Keratinocyte (primary cell): ENCODE measurements at regions not wholly inside any gene's neighbourhood (a gene's known extent, or its start where the extent isn't known, plus 50 kb on each side); places are given as distances from the start of the nearest gene placed in this dataset.
"Not testable (repeated sequence)": the region's sequence is repeated elsewhere in the genome, so short reads cannot be mapped to it uniquely, and the experiment has no call there.

Experiments
- DNase-seq: peaks from one replicate; pipeline ENCODE4 v3.0.0-alpha.2; 2011; ENCODE audit warnings: low read depth, missing footprints, low spot score
- FAIRE-seq: peaks from 2 replicates; lab custom pipeline; 2011; peaks lifted over from hg19 to GRCh38; lab: Jason Lieb, UNC
- H2AFZ ChIP-seq: 2 replicates; pipeline ENCODE4 v1.6.0; 2012; ENCODE audit warnings: low read length, control low read depth, inconsistent platforms; ENCODE audit not compliant: control insufficient read depth
- H3K27ac ChIP-seq: 2 replicates; pipeline ENCODE4 v1.5.1; 2011; ENCODE audit warnings: low read length; ENCODE audit not compliant: control insufficient read depth, insufficient read depth
- H3K27me3 ChIP-seq: 3 replicates; pipeline ENCODE4 v1.6.0; 2011; ENCODE audit warnings: low read length; ENCODE audit not compliant: control insufficient read depth, insufficient read depth; ENCODE audit errors: extremely low read depth
- H3K36me3 ChIP-seq, 2 experiments: 2 replicates in 1 of 2; 3 replicates in 1 of 2; pipeline ENCODE4 v1.5.1; 2011; ENCODE audit warnings: low read length in 2 of 2, mild to moderate bottlenecking in 1 of 2; ENCODE audit not compliant: control insufficient read depth in 2 of 2, insufficient read depth in 2 of 2; ENCODE audit errors: extremely low read depth in 1 of 2
- H3K4me1 ChIP-seq: 3 replicates; pipeline ENCODE4 v1.5.1; 2011; ENCODE audit warnings: low read length; ENCODE audit not compliant: control insufficient read depth, insufficient read depth; ENCODE audit errors: extremely low read depth
- H3K4me2 ChIP-seq: 3 replicates; pipeline ENCODE4 v1.6.0; 2011; ENCODE audit warnings: low read depth, low read length; ENCODE audit not compliant: control insufficient read depth, insufficient read depth; ENCODE audit errors: extremely low read depth
- H3K4me3 ChIP-seq, 3 experiments: fragments of 200-600 bp in 1 of 3; sonication (generic) in 1 of 3; 2 replicates in 2 of 3; 3 replicates in 1 of 3; pipeline ENCODE4 v1.5.1; 2011 to 2016; ENCODE audit warnings: low read length in 3 of 3, mild to moderate bottlenecking in 3 of 3, control low read depth in 2 of 3, inconsistent platforms in 1 of 3, low read depth in 1 of 3, mixed read lengths in 1 of 3, mixed run types in 1 of 3, moderate library complexity in 1 of 3; ENCODE audit not compliant: control insufficient read depth in 2 of 3, insufficient read depth in 2 of 3; ENCODE audit errors: extremely low read depth in 1 of 3
- H3K79me2 ChIP-seq: 2 replicates; pipeline ENCODE4 v1.6.0; 2012; ENCODE audit warnings: low read length; ENCODE audit not compliant: control insufficient read depth, insufficient read depth
- H3K9ac ChIP-seq: 3 replicates; pipeline ENCODE4 v1.6.0; 2011; ENCODE audit warnings: low read length; ENCODE audit not compliant: control insufficient read depth, insufficient read depth; ENCODE audit errors: extremely low read depth
- H3K9me1 ChIP-seq: 3 replicates; pipeline ENCODE4 v1.6.0; 2011; ENCODE audit warnings: low read length; ENCODE audit not compliant: control insufficient read depth, insufficient read depth; ENCODE audit errors: extremely low read depth
- H3K9me3 ChIP-seq: 2 replicates; pipeline ENCODE4 v1.5.1; 2012; ENCODE audit warnings: low read depth, low read length; ENCODE audit not compliant: control insufficient read depth
- H4K20me1 ChIP-seq: 3 replicates; pipeline ENCODE4 v1.6.0; 2011; ENCODE audit warnings: low read length; ENCODE audit not compliant: control insufficient read depth, insufficient read depth; ENCODE audit errors: extremely low read depth
- EZH2 ChIP-seq: IDR thresholded peaks from one replicate; pipeline ENCODE4 v1.6.1; 2012; ENCODE audit warnings: inconsistent platforms, mild to moderate bottlenecking, low read length, moderate library complexity
- dilution Hi-C: fragments of 300-500 bp; cut with MboI; formaldehyde crosslinking; loops from one replicate; pipeline ENCODE4 v1.7.0; 2020; ENCODE audit warnings: low sequenced_read_pairs; ENCODE audit not compliant: extremely low pct_ligation_motif_present
- TF ChIP-seq, protein P1 (sequence below), 3 experiments: IDR thresholded peaks in 1 of 3; conservative IDR thresholded peaks in 1 of 3; optimal IDR thresholded peaks in 1 of 3; 2 replicates in 2 of 3; 3 replicates in 1 of 3; pipeline versions ENCODE3 to v1.5.1; 2011; ENCODE audit warnings: low read length in 3 of 3, mild to moderate bottlenecking in 3 of 3, moderate library complexity in 2 of 3, control low read depth in 1 of 3, inconsistent platforms in 1 of 3; ENCODE audit not compliant: insufficient read depth in 2 of 3; ENCODE audit errors: extremely low read depth in 1 of 3

DNA sequence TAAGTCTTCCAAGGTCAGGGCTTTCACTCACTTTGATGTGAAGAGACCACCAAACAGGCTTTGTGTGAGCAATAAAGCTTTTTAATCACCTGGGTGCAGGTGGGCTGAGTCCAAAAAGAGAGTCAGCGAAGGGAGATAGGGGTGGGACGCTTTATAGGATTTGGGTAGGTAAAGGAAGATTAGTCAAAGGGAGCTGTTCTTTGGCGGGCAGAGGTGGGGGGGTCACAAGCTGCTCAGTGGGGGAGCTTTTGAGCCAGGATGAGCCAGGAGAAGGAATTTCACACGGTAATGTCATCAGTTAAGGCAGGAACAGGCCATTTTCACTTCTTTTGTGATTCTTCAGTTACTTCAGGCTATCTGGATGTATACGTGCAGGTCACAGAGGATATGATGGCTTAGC, 553.8 kb downstream of the ADGRL2 start:
- dilution Hi-C loops, H3K27me3 ChIP-seq, H3K27ac ChIP-seq, H3K9me3 ChIP-seq, H3K4me1 ChIP-seq, H2AFZ ChIP-seq, H3K79me2 ChIP-seq, FAIRE-seq, H3K9me1 ChIP-seq, DNase-seq, H3K4me3 ChIP-seq, H3K36me3 ChIP-seq, H3K4me2 ChIP-seq, H4K20me1 ChIP-seq, H3K9ac ChIP-seq: not testable (repeated sequence)

DNA sequence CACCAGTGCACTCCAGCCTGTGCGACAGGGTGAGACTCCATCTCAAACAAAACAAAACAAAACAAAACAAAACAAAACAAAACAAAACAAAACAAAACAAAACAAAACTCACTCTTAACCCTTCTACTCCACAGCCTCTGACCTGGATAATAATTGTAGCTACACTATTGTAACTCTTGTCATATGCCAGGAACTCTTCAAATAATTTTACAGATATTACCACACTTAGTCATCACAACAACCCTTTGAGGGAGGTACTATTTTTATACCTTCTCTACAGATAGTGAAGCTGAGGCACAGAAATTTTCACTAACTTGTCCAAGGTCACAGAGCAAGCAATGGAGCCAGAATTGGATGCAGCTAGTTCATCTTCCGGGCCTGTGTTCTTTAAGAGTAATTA, 547.8 kb downstream of the ADGRL2 start:
- Histone ChIP-seq H3K4me3 (no peak overlapping the region), H3K4me2 (no peak overlapping the region), H2AFZ (no peak overlapping the region), H3K27ac (no peak overlapping the region), H3K79me2 (no peaks in the 10 kb centered on the region), H3K9me3 (no peaks in the 10 kb centered on the region), H3K4me1 (no peaks in the 10 kb centered on the region), H3K9ac (no peak overlapping the region), H3K27me3 (no peaks in the 10 kb centered on the region), H3K9me1 (no peaks in the 10 kb centered on the region), H4K20me1 (no peaks in the 10 kb centered on the region), H3K36me3 (no peaks in the 10 kb centered on the region)
- TF ChIP-seq EZH2, result no peak
- TF ChIP-seq, protein P1, sequence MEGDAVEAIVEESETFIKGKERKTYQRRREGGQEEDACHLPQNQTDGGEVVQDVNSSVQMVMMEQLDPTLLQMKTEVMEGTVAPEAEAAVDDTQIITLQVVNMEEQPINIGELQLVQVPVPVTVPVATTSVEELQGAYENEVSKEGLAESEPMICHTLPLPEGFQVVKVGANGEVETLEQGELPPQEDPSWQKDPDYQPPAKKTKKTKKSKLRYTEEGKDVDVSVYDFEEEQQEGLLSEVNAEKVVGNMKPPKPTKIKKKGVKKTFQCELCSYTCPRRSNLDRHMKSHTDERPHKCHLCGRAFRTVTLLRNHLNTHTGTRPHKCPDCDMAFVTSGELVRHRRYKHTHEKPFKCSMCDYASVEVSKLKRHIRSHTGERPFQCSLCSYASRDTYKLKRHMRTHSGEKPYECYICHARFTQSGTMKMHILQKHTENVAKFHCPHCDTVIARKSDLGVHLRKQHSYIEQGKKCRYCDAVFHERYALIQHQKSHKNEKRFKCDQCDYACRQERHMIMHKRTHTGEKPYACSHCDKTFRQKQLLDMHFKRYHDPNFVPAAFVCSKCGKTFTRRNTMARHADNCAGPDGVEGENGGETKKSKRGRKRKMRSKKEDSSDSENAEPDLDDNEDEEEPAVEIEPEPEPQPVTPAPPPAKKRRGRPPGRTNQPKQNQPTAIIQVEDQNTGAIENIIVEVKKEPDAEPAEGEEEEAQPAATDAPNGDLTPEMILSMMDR (optimal IDR thresholded peaks at IDR 0.05 in 1 of 3, IDR thresholded peaks at IDR 0.05 in 1 of 3, conservative IDR thresholded peaks at IDR 0.05 in 1 of 3; ENCODE audit: extremely low read depth in 1 of 3, insufficient read depth in 2 of 3, low read length in 3 of 3), result no peak
- FAIRE-seq (no peak), DNase-seq (no peak)
- dilution Hi-C loops, result no loop called here

DNA sequence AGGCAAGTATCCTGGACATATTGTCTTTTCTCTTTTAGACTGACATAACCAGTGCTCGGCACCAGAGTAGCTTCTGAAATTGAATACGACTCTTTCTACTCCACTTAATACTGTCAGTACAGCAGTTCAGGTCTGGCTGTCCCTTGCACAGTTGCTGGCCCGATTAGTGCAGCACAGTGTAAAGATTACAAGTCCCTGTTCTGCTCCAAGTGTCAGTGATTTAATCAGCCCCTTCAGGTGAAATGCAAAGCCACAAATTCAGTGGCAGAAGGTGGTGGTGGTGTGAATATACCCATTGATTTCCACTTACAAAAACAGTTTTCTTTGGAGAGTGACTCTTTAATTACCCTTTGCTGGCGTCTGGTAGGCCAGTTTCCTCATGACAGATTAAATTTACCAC, 545.4 kb downstream of the ADGRL2 start:
- FAIRE-seq (no peak), DNase-seq (no peak)
- Histone ChIP-seq H3K4me2 (no peak overlapping the region), H3K9me1 (no peaks in the 10 kb centered on the region), H3K4me3 (no peak overlapping the region), H3K9ac (no peak overlapping the region), H3K27ac (no peak overlapping the region), H3K4me1 (no peaks in the 10 kb centered on the region), H3K9me3 (no peaks in the 10 kb centered on the region), H2AFZ (no peak overlapping the region), H4K20me1 (no peaks in the 10 kb centered on the region), H3K79me2 (no peaks in the 10 kb centered on the region), H3K27me3 (no peaks in the 10 kb centered on the region), H3K36me3 (no peaks in the 10 kb centered on the region)
- dilution Hi-C loops, result no loop called here
- no peak for TF ChIP-seq EZH2
- TF ChIP-seq, protein P1 (optimal IDR thresholded peaks at IDR 0.05 in 1 of 3, IDR thresholded peaks at IDR 0.05 in 1 of 3, conservative IDR thresholded peaks at IDR 0.05 in 1 of 3; ENCODE audit: extremely low read depth in 1 of 3, insufficient read depth in 2 of 3, low read length in 3 of 3), result no peak
